CD4-positive, alpha-beta T cell treated with Interleukin-21 for 1 hour (primary cell): ENCODE measurements at regions not wholly inside any gene's neighbourhood (a gene's known extent, or its start where the extent isn't known, plus 50 kb on each side); places are given as distances from the start of the nearest gene placed in this dataset.

Experiments used
- DNase-seq: peaks from one replicate; pipeline ENCODE4 v3.0.0-alpha.2; 2020

- DNase-seq = no peak
These were observed 195.0 kb downstream of the ZNF326 start for GRCh38 chr1:90189889-90190288.

DNA sequence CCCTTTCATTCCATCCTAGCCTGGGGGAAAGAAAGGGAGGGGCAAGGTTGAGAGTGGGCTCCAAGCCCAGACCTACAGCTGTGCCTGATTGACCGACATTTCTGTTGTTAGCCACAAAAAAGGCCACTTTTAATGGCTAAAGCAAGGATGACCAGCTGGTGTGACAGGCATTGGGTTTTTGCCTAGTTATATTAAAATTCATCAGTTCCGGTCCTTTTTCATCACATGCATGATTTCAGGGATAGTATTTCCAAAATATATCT, 192.3 kb downstream of the ZNF326 start:
- no peak for DNase-seq

DNA sequence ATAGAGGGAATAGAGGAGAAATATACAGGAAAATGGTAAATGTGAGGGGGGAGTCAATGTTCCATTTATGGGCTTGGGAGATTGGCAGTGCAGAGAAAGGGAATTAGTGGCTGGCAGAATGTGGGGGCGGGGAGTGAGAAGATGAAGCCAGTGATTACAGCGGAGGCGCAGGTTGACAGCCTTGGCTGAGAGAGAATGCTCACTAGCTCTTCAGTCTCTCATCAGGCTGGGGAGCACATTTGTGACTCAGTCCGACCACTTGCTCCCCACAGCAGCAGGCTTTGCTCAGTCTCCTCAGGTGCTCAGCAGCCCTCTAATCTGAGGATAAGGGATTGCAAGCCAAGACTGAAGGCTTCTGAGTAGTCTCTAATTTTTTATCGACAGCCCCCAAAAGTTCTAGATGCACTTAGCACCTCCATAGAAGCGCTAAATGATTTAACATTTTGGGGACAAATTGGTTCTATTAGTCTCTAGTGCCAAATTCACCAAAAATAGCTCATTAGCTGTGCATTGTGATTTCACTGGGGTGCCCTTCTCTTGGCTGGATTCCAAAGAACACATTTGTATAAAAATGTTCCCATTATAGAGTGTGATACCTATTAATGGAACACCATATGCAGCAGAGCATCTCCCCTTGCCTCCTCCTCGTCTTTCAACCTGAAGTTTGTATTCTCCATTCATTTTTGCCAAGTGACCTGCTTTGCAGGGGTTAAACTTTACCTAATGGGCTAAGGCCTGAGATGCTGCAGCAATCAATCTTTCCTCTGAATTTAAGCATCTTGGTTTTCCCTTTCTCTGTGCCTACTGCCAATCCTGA, 191.8 kb downstream of the ZNF326 start:
- DNase-seq = no peak

DNA sequence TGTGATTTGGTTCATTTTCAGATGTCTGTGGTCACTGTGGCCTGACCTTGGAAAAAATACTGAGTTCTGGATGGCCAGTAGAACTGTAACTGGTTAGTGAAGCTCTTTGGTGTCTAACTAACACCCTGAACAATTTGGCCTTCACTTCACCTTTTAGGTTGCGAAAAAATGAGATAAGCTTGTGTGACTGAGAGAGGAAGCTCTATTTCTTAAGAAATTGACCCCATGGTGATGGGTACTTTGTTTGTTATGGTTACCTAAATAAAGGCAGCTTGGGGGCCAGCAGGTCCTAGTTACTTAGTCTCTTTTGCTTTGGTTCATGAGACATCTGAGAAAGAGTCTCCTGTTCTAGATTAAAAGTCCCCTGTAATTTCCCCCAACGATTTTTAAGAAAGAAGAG, 181.6 kb downstream of the ZNF326 start:
- no peak for DNase-seq

DNA sequence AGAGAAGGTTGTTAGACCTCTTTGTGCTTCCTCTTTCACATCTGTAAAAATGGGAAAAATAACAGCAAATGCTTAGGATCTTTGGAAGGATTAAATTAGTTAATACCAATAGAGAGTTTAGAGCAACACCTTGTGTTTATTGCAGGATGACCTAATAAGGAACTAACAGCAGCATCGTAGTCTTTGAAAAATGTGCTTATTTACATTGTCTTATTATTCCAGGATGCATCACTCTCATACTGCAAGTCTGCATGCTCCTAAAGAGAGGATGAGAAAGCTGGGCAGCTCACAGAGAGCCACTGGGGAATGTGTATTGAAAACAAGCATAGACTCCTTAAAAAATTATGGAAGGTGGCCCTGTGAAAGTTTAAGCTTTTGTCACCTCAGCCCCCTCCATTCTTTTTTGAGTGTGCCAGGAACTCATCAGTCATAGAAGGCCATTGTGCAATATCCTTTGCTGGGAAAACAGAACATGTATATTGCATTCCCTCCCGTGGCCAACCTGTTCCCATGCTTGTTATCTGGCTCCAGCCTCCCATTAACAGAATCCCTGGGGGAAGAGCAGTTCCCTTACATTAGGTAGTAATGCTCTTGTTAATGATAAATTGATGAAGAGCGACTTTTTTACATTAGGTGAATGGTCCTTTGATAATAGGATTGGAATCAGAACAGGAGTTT, 180.7 kb downstream of the ZNF326 start:
- no peak for DNase-seq

GRCh38 chr1:90174246-90174645, 179.3 kb downstream of the ZNF326 start:
- DNase-seq = no peak

- no peak for DNase-seq
These were observed 167.3 kb downstream of the ZNF326 start for GRCh38 chr1:90162216-90162615.

DNA sequence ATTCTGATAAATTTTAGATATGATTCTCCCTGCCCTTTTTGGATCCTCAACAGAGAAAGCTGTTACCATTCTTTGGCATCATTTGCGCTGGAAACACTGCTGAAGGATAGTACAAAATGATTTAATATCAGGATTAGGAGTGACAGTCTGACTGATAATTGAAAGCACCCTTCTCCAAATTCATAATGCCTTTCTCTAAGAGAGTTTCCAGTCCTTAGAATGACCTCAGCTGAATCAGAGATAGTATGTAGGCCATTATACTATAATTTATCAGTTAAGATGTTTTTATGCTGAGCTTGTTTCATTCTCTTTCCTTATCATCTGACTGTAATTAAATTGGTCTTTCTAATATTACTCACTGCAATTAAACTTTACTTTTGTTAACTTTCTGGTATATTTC, 166.7 kb downstream of the ZNF326 start:
- no peak for DNase-seq

DNA sequence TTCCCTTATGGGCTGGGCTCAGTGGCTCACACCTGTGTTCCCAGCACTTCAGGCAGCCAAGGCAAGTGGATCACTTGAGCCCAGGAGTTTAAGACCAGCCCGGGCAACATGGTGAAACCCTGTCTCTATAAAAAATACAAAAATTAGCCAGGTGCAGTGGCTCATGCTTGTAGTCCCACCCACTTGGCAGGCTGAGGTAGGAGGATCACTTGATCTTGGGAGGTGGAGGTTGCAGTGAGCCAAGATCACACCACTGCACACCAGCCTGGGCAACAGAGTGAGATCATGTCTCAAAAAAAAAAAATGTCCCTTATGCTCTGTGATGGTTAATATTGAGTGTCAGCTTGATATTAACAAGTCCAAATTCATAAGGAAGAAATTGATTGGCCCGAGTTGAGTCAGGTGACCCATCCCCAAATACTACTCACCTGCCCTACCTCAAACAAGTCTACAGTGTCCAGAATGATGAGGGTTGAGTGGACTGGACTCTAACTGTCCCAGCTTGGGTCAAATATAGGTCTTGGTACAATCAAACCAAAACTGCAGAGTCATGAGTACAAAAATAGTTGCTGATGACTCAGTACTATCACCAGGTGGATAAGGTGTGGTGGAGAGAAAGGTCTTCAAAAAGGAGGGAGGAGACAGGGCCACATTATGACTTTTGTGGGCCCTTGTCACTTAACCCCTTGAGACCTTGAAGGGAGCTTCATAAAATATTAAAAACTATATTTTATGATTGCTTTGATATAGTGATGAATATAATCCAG, 161.0 kb downstream of the ZNF326 start:
- no peak for DNase-seq

DNA sequence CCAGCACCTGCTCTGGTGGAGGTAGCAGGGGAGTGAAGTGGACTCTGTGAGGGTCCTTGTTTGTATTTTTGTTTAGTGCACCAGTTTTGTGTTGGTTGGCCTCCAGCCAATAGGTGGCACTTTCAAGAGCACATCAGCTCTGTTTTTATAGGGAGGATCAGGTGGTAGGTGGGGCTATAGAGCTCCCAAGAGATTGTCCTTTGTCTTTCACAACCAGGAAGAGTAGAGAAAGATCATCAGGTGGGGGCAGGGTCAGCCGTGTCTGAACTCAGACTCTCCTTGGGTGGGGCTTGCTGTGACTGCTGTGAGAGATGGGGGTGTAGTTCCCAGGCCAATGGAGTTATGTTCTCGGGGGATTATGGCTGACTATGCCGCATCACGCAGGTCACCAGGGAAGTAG, 159.8 kb downstream of the ZNF326 start:
- no peak for DNase-seq

GRCh38 chr1:90149101-90149500, 154.2 kb downstream of the ZNF326 start:
- no peak for DNase-seq

DNA sequence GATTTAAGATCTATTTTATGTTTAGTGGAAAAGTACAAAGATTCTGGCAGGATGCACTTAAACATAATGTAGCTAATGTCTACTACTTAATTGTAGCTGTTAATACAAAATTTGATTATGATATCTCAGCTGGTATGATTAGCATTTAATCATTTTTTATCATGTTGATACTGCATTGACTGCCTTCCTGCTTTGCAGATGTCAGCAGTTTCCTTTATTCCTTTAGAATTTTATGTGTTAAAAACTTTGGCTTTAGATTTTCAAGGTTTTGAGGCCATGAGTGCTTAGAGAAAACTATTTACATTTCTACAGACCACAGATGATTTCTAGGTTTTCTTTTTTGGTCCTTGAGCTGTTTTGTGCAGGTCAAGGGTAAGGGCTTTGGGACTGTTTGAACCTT, 152.2 kb downstream of the ZNF326 start:
- no peak for DNase-seq

- DNase-seq = no peak
These were observed 149.9 kb downstream of the ZNF326 start for GRCh38 chr1:90144820-90145219.

- DNase-seq = no peak
These were observed 148.7 kb downstream of the ZNF326 start for GRCh38 chr1:90143591-90143990.

DNA sequence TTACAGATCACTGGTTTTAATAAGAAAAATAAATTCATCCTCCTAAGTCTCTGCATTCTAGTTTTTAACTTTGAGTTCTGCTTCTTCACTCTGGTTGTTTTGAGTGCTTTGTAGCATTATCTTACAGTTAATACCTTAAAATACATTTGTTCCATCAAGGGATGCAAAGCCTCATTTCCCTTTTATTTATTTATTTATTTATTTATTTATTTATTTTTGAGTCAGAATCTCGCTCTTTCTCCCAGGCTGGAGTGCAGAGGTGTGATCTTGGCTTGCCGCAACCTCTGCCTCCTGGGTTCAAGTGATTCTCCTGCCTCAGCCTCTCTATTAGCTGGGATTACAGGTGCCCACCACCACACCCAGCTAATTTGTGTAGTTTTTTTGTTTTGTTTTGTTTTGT, 147.8 kb downstream of the ZNF326 start:
- no peak for DNase-seq

DNA sequence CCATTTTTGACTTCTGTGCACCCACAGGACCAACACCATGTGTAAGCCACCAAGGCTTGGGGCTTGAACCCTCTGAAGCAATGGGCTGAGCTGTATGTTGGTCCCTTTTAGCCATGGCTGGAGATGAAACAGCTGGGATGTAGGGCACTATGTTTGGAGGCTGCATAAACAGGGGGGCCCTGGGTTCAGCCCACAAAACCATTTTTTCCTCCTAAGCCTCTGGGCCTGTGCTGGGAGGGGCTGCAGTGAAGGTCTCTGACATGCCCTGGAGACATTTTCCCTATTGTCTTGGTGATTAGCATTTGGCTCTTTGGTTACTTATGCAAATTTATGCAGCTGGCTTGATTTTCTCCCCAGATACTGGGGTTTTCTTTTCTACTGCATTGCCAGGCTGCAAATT, 144.9 kb downstream of the ZNF326 start:
- no peak for DNase-seq

DNA sequence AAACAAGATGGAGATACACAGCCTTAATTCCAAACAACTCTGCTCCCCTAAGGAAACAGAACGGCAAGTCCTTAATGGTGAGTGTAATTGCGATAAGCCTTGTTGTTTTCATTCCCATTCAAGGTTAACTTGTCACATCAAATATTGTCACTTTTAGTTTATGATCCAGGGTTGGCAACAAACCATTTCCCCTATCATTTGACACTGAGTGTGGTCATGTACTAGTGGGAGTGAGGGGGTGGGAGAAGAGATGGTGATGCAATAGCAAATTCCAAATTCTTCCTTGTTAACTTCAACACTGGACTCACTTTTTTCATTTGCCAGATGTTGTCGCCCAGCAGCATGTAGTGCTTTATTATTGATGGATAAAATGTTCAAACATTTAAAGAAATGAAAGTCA, 140.4 kb downstream of the ZNF326 start:
- DNase-seq = no peak

DNA sequence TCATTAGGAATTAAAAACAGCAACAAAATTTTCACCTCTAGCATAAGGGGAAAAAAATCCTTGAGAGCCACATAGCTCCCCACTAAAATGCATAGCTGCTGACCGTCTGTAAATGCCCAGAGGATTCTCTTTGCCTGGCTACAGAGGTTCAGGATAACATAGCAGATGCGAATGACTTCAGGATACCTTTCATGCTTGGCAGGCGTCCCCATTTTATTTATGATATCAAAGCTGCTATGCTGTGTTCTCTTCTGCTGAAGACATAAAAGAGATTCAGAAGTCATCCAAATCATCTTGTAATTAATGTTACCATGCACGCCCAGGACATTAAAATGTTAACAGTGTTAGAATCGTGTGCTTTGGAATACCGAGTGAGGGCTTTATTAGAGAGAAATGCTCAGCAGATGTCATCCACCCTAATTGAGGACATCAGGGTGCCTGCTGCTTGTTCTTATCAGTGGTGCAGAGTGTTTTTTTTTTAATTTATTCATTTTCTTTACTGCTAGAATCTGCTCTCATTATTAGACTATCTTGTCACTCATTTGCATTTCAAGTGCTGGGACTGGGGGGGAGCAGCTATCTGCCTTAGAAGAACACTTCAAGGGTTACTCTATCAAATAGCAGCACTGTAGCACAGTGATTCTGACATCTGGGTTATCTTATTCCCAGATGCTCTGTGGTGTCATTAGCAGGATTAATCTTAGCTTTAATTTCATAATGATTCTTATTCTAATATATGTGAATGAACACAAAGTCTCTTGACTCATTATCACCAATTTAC, 139.5 kb downstream of the ZNF326 start:
- DNase-seq = no peak

- no peak for DNase-seq
These were observed 138.2 kb downstream of the ZNF326 start for GRCh38 chr1:90133133-90133532.

DNA sequence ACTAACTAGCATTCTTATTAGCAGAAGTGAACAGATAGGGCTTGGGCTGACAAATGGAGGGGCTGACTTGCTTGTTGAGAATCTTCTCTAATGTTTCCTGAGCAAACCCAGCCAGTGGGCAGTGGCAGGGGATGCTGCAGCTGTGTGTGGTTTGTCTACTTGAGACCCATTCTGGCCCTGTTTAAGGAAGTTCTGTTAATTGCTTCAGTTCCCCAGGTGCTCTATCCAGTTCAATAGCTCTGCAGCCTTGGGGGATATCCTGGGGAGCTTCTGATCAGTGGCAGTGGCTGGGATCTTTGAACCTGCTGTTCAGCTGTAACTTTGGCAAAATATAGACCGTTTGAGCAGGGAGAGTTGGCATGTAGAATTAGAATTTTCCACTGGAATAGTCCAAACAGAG, 137.4 kb downstream of the ZNF326 start:
- DNase-seq = no peak

DNA sequence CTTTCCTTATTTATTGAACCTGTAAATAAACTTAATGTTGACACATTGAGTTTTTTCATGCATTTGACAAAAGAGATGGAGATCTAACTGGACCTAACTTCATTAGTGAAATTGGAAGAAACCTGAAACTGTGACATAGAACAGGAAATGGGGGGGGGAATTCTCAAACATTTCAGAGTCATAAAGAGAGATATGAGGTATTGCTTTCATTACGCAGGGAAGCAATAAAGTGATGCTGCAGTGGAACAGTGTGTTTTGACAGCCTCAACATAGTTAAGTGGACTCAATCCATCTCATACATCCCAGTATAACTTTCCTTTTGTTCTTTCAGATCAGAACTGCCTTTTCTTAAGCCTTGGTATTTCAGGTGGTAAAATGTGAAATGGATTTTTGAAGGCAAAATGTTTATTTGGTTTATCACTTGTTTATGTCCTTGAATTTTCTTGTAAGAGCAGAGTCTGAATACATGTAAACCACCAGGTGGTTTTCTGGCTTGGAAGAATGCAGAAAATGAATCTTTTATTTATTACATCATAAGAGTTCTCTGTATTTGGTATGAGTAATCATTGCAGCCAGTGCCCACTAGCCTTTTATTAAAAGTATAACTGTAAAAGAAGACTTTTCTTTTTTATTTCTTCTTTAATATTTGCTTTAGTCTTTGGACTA, 132.5 kb downstream of the ZNF326 start:
- DNase-seq = no peak

DNA sequence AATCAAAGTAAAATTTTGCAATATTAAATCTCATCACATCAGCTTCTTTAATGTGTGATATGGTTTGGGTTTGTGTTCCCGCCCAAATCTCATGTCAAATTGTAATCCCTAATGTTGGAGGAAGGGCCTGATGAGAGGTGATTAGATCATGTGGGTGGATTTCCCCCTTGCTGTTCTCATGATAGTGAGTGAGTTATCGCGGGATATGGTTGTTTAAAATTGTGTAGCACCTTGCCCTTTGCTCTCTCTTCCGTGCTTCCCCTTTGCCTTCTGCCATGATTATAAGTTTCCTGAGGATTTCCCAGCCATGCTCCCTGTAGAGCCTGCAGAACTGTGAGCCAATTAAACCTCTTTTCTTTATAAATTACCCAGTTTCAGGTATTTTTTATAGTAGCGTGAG, 131.9 kb downstream of the ZNF326 start:
- DNase-seq = no peak
